Mammary epithelial cell (primary cell): ENCODE measurements at regions not wholly inside any gene's neighbourhood (a gene's known extent, or its start where the extent isn't known, plus 50 kb on each side); places are given as distances from the start of the nearest gene placed in this dataset.

ENCODE experiments used
- EZH2 ChIP-seq: IDR thresholded peaks from 2 replicates; pipeline ENCODE4 v1.6.1; 2012; ENCODE audit warnings: low read length, inconsistent platforms, borderline replicate concordance
- TF ChIP-seq, protein P1 (sequence below), 2 donors: IDR thresholded peaks in 1 of 2; conservative IDR thresholded peaks in 1 of 2; 2 replicates each; pipeline ENCODE4 v1.5.1; 2011 to 2012; ENCODE audit warnings: inconsistent platforms in 2 of 2, low read length in 2 of 2, mild to moderate bottlenecking in 2 of 2, control low read depth in 1 of 2, low read depth in 1 of 2; ENCODE audit not compliant: insufficient read depth in 1 of 2; ENCODE audit errors: extremely low read depth in 1 of 2

- TF ChIP-seq, protein P1, sequence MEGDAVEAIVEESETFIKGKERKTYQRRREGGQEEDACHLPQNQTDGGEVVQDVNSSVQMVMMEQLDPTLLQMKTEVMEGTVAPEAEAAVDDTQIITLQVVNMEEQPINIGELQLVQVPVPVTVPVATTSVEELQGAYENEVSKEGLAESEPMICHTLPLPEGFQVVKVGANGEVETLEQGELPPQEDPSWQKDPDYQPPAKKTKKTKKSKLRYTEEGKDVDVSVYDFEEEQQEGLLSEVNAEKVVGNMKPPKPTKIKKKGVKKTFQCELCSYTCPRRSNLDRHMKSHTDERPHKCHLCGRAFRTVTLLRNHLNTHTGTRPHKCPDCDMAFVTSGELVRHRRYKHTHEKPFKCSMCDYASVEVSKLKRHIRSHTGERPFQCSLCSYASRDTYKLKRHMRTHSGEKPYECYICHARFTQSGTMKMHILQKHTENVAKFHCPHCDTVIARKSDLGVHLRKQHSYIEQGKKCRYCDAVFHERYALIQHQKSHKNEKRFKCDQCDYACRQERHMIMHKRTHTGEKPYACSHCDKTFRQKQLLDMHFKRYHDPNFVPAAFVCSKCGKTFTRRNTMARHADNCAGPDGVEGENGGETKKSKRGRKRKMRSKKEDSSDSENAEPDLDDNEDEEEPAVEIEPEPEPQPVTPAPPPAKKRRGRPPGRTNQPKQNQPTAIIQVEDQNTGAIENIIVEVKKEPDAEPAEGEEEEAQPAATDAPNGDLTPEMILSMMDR (conservative IDR thresholded peaks at IDR 0.05 in 1 of 2, IDR thresholded peaks at IDR 0.05 in 1 of 2; ENCODE audit: extremely low read depth in 1 of 2, insufficient read depth in 1 of 2, low read depth in 1 of 2, low read length in 2 of 2): no peak
- TF ChIP-seq EZH2: no peak
Observed at GRCh38 chr5:98419825-98420224, 353.6 kb upstream of the RGMB start.
